ENCODE measurements at regions not wholly inside any gene's neighbourhood (a gene's known extent, or its start where the extent isn't known, plus 50 kb on each side); places are given as distances from the start of the nearest gene placed in this dataset.
"Not testable (repeated sequence)": the region's sequence is repeated elsewhere in the genome, so short reads cannot be mapped to it uniquely, and the experiment has no call there.

DNA sequence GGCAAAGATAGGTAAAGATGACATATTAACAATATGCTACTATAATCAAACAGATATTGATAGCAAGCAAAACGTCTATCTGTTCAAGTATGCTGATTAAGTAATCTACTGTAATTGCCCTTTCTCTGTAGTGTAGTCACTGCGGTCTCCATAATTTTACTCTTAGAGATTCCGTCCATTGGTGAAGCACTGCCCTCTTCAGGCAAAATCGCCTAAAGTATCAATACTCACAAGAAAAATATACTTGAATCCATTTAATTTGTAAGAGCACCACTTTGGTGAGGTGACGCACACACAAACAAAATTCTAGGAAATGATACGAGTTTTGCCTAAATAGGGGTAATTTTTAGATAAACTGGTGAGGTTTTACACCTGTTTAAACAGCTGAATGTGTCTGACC is 434.6 kb upstream of the CHRM3 start:
- no peak for DNase-seq (ENCODE audit: low spot score in 2 of 2)
- FAIRE-seq = no peak

DNA sequence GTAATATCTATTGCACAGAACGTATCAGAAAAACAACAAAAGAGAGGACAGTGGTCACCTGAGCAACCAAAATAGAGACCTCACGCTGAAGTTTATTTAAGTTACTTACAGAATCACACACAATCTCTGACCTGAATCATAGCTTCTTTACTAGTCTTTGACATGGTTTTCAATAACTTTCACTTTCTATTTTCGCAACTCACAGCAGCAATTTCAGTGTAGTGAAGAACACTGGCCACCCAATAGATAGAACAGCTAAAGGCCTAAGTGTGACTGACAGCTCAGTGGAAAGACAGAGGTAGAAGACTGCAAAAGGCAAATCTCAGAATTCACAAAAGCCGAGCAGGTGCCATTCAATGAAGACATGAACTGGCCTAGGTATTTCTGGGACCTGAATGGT is 435.6 kb upstream of the CHRM3 start:
- DNase-seq (ENCODE audit: low spot score in 2 of 2) = no peak
- no peak for FAIRE-seq

DNA sequence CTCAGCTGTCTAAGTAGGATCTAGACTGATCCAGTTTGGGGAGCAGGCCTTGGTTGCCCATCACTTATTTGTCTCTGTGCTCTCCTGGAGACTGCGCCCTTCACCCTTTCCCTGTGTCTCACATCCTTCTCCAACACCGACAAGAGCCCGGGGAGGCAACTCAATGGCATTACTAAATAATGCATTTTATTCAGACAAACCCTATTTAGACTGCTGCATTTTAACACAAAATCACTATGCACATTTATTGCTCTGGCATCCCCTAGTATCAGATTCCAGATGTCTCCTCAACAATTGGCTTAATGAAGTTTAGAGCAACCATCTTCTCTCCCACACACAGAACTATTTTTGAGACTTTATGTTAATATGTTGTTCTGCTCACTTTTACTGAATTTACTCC is 436.4 kb upstream of the CHRM3 start:
- no peak for FAIRE-seq
- DNase-seq (ENCODE audit: low spot score in 2 of 2) = no peak

DNA sequence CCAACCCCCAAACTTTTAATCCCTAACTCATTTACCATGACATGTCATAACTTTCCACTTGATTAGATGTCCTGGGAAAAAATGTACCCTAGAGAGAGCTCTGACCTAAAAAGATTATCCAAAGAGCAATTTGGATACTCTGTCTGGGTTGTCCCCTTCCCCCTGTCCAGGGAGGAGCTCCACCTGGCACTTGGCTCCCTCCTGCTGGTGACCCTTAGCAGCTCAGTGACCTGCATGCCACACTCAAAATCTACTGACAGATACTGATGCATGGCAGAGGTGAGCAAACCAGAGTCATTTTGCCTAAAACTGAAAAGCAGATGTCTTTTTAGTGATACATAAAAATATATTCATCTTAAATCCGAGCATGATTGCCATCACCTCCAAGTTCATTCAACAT is 442.3 kb upstream of the CHRM3 start:
- DNase-seq (ENCODE audit: low spot score in 2 of 2) = no peak
- FAIRE-seq = no peak

DNA sequence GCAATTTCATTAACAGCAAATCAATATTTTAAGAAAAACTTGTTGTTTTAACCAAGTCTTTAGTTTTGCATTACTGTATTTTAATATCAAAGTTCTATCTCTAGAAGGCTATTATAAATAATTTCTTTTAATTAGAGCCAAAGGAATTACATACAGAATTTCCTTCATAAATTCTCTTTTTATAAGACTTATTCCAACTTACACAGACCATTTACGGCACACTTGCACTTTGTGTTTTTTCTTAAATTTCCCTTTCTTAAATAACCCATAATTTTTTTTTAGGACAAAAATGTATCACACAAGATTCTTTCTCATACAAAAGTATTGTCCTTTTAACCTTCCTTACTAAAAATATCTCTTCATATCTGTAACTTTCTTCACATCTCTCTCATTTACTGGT is 458.5 kb upstream of the CHRM3 start:
- no peak for DNase-seq (ENCODE audit: low spot score in 2 of 2)
- no peak for FAIRE-seq

DNA sequence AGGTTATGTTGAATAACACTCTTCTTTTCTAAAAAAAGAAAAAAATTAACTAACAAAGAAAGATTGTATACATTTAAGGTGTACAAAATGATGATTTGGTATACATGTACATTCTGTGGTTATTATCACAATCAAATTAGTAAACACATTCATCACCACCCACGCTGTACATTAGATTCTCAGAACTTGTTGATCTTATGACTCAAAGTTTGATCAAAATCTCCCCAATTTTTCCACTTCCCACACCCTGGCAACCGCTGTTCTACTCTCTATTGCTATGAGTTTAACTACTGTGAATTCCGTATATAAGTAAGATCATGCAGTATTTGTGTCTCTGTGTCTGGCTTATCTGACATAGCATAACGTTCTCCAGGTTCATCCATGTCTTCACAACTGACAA is 469.5 kb upstream of the CHRM3 start:
- DNase-seq (ENCODE audit: low spot score in 2 of 2) = no peak

DNA sequence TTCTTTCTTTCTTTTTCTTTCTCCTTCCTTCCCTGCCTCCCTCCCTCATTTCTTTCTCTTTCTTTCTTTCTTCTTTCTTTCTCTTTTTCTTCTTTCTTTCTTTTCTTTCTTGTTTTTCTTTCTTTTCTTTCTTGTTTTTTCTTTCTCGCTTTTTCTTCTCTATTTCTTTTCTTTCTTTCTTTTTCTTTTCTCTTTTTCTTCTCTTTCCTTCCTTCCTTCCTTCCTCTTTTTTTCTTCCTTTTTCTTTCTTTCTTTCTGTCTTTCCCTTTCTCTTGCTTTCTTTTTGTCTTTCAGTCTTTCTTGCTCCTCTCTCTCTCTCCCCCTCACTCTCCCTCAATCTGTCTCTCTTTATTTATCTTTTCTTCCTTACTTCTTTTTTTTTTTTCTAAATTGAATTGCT is 472.0 kb upstream of the CHRM3 start:
- no peak for DNase-seq (ENCODE audit: low spot score in 2 of 2)

More for the DNA sequence above, 469.5 kb upstream of the CHRM3 start:
- no peak for FAIRE-seq

DNA sequence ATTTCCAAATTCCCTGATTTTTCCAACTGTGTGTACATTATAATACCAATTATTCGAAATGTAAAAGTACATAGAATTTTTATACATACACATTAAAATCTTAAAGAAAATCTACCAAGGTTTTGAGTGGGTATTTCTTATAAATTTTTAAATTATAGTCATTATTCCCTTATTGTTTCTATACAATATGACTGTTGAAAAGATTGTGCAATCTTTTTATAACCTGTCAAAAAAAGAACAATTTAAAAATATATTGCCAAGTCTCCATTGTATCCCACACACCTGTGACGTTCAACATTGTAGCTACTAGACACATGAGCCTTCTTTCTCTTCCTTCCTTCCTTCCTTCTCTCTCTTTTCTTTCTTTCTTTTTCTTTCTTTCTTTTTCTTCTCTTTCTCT is 473.2 kb upstream of the CHRM3 start:
- DNase-seq (ENCODE audit: low spot score in 2 of 2) (no peak), FAIRE-seq (no peak)

More for the DNA sequence above, 472.0 kb upstream of the CHRM3 start:
- no peak for FAIRE-seq

DNA sequence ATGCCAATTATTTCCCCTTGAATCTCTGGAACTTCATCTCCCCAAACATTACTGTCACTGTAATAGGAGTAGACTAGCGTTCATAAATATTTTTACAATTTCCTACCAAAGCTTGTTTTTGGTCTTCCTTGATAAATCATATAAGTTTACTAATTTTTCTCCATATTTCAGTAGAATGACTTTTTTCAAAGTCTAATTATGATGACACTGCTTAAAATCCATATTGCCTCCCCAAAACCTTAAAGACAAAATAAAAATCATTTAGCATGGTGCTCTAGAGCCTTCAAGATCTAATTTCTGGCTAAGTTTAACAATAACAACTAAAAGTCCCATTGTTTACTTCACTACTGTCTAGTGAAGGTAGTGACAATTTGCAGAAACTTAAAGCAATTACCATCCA is 474.2 kb upstream of the CHRM3 start:
- no peak for FAIRE-seq
- no peak for DNase-seq (ENCODE audit: low spot score in 2 of 2)

DNA sequence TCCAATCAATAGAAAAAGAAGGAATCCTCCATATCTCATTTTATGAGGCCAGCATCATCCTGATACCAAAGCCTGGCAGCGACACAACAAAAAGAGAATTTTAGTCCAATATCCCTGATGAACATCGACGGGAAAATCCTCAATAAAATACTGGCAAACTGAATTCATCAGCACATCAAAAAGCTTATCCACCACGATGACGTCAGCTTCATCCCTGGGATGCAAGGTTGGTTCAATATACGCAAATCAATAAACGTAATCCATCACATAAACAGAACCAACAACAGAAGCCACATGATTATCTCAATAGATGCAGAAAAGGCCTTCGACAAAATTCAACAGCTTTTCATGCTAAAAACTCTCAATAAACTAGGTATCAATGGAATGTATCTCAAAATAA is 483.6 kb upstream of the CHRM3 start:
- not testable (repeated sequence) for FAIRE-seq; DNase-seq (ENCODE audit: low spot score in 2 of 2)

DNA sequence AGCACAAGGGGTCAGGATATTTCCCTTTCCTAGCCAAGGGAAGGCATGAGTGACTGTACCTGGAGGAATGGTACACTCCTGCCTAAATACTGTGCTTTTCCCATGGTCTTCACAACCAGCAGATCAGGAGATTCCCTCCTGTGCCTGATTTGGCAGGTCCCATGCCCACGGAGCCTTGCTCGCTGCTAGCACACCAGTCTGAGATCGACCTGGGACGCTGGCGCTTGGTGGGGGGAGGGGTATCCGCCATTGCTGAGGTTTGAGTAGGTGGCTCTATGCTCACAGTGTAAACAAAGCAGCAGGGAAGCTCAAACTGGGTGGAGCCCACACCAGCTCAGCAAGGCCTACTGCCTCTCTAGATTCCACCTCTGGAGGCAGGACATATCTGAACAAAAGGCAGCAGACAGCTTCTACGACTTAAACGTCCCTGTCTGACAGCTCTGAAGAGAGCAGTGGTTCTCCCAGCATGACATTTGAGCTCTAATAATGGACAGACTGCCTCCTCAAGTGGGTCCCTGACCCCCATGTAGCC is 486.0 kb upstream of the CHRM3 start:
- DNase-seq (ENCODE audit: low spot score in 2 of 2) (no peak), FAIRE-seq (no peak)

DNA sequence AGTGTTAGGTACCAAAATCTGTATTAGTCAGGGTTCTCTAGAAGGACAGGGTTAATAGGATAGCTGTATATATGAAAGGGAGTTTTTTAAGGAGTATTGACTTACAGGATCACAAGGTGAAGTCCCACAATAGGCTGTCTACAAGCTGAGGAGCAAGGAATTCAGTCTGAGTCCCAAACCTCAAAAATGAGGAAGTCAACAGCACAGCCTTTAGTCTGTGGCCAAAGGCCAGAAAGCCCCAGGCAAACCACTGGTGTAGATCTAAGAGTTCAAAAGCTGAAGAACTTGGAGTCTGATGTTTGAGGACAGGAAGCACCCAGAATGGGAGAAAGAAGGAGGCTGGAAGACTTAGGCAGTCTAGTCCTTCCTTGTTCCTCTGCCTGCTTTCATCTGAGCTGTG is 487.5 kb upstream of the CHRM3 start:
- FAIRE-seq (no peak), DNase-seq (ENCODE audit: low spot score in 2 of 2) (no peak)

DNA sequence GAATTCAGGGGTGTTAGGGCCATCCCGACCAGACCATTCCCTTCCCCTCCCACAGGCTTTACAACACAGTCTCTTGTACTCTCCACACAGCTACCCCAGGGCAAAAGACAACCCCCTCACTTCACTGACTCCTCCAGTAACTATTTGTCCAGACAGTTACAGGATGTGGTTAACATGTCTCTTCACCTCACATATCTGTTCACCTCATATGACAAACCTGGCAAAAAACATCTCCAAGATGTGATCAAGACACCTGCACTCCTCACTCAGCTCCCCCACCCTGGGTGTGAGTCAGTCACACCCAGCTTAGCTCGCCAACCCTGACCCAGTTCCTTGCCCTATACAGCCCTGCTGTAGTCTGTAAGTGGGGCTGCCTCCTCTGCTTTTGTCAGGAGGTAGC is 490.5 kb upstream of the CHRM3 start:
- DNase-seq (ENCODE audit: low spot score in 2 of 2) (no peak), FAIRE-seq (no peak)

DNA sequence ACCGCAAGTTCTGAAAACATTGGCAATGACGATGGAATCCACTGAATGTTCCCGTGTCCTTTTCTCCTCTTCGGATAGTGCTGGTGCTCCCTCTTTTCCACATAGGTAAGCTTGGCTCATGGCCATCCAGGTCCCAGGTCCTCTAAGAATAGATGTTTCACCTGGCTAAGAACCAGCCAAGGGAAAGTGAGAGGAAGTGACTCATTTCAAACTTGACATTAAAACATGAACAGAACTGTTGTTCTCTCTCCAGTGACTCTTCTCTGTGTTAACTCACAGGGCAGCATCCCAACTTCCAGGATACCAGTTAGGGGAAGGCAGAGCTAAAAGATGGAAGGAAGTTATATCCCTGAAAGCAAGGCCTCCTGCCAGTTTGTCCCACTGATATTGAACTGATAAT is 493.8 kb upstream of the CHRM3 start:
- FAIRE-seq = no peak
- DNase-seq (ENCODE audit: low spot score in 2 of 2) = no peak

DNA sequence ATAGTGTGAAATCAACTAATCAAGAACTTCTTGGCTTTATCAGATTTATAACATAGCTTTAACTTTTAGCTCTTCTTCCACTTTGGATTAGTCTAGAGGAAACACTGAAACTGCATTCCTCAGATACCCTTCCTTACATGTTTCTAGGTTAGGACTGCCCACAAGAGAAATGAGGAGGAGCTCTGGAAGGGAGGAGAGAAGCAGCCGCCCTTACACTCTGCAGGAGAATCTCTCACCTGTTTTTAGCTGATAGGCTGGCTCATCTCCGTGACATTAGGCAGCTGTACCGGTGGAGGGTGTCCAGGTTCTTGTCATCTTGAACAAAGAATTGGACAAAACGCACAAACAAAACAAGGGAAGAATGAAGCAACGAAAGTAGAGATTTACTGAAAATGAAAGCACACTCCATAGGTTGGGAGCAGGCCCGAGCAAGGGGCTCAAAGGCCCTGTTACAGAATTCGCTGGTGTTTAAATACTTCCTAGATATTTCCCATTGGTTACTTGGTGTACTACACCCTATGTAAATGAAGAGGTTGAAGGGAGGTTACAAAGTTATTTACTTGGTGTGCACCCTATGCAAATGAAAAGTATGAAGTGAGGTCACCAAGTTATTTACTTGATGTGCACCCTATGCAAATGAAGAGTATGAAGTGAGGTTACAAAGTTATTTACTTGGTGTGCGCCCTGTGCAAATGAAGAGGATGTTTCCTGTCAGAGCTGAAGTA is 524.9 kb upstream of the CHRM3 start:
- FAIRE-seq (no peak), DNase-seq (ENCODE audit: low spot score in 2 of 2) (no peak)

DNA sequence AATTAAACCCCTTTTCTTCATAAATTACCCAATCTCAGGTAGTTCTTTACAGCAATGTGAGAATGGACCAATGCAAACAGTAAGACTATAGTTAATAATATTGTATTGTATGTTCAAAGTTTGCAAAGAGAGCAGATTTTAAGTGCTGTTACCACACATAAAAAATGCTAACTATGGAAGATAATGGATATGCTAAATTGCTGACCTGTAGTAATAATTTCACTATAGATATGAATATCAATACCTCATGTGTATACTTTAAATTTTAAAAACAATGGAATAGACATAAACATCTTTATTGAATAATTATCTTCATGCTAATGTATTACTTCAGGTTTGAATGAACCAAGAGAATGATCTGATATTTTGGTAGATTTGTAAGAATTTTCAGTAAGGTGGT is 552.4 kb upstream of the CHRM3 start:
- DNase-seq (ENCODE audit: low spot score in 2 of 2) (no peak), FAIRE-seq (no peak)

DNA sequence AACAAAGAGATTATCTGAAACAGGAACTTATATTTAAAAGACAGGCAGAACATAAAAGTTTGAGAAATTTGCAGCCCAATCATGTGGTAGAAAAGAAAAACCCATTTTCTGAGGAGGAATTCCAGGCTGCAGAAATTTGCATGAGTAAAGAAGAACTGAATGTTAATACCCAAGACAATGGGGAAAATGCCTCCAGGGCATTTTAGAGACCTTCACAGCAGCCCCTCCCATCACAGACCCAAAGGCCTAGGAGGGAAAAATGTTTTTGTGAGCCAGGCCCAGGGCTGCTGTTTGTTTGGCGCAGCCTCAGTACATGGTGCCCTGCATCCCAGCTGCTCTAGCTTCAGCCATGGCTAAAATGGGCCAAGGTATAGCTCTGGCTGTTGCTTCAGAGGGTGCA is 554.3 kb upstream of the CHRM3 start:
- DNase-seq (ENCODE audit: low spot score in 2 of 2) (no peak), FAIRE-seq (no peak)

DNA sequence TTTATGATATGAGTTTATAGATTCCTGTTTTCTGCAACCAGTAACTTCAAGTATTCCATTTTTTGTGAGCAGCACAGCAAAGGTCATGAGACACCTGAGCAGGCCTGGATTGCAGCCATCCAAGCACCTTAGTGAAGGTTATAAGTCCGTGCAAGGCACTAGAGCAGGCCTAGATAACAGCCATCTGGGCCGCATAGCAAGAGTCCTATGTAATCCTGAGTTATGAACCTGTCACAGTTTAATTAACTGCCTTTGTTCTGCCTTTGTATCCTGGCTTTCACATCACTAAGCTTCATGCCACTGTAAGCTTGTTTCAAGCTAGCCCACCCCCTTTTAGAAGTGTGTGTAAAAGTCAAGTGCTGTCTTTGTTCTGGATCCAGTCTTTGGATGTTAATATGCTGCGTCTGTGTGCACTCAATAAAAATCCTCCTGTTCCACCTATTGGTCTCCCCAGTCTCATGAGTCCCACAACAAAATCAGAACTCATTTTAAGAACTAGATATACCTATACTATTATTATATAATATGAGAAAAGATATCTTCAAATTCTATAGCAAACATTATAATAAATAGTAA is 556.2 kb upstream of the CHRM3 start:
- DNase-seq (ENCODE audit: low spot score in 2 of 2) (no peak), FAIRE-seq (no peak)

DNA sequence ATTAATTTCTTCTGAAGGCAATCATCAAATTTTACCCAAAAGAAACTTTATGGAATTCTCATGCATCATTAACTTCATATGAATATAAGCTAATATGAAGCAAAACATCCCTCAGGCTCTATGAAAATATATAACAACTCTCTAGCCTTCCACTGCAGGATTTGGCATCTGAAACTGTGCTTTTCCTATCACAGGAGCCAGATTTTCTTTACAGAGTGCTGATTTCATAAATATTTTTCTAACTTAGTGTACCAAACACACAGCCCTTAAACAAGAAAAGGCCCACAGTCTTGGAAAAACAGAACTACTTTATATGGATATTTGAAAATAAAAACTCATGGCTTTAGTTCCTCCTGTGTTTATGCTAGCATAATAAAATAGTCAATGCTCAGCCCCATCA is 559.5 kb upstream of the CHRM3 start:
- FAIRE-seq = no peak
- DNase-seq (ENCODE audit: low spot score in 2 of 2) = no peak

DNA sequence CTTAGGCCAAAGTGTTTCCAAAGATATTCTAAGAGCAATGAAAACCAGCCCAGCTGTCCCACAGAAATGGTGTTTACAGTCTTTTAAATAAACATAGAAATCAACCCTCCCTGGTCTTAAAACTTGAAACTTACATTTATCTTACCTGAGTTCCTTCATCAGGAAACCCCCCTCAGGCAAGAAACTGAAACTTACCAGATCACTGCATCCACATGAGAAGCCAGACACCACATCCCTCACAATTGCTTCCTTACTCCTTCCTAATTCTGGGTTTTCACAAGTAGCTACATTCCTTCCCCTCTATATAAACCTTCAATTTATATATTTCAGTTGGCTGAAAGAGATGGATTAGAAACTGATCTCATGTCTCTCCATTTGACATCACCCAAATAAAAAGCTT is 563.0 kb upstream of the CHRM3 start:
- FAIRE-seq (no peak), DNase-seq (ENCODE audit: low spot score in 2 of 2) (no peak)

DNA sequence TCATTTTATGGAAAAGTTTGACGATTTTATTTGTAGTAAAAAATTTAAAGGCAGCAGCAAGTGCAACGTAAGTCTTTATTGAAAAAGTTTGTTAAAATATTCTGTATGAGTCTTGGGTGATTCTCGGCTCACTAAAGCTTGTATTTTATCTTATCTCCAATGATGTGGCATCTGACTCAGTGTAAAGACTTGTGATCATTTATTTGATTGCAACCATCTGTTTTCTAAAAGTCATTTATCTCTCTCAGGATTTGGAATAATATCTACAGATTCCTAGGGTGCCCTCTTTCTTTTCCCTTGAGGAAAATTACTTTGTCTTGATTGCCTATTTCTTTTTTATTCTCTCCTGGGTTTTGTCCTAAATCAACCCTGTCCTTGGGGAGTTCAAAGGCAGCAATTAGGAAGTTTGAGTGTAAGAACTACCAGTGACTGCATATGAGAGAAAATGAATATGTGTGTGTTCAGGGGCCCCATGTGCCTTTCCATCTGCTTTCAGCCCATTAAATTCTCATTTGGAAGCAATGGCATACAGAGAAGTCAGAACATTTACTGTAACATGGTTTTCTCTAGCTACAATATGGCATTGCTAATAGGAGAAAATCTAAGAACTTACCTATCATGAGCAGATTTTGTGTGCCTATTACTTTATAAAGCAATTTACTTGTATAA is 575.0 kb upstream of the CHRM3 start:
- DNase-seq (ENCODE audit: low spot score in 2 of 2) (no peak), FAIRE-seq (no peak)

DNA sequence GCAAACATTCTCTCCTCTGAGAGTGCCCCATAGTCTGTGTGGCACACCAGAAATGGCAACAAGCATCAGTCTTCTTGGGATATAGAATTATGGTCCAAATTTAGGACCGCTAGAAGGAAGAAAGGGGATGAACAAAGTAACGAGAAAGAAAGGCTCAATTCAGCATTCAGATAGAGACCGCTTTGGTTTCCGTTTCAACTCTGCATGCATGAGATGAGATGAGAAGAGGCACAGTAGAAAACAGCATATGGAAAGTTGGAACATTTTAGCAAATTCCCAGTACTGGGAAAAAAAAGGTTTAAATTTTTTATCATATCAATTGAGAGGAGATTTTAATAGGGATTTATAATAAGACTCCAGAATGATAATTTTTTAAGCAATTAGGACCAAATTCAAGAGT is 595.5 kb upstream of the CHRM3 start:
- no peak for DNase-seq (ENCODE audit: low spot score in 2 of 2)
- FAIRE-seq = no peak

All from frontal cortex (tissue), 3 donors.